PC-9 (cell line): ENCODE measurements at regions not wholly inside any gene's neighbourhood (a gene's known extent, or its start where the extent isn't known, plus 50 kb on each side); places are given as distances from the start of the nearest gene placed in this dataset.

ENCODE experiments used
- BruUV-seq: library from RNA; stranded (reverse); fragments of 400-500 nt; replicated peaks from 2 replicates; lab custom pipeline; 2021; lab: Mats Ljungman, UMichigan
- CTCF ChIA-PET: fragments of 300-600 bp; sonication (Branson Sonifier 250); formaldehyde crosslinking; loops from one replicate; lab custom pipeline; 2022; ENCODE audit warnings: antibody characterized with exemption; lab: Charles Lee
- POLR2A ChIA-PET: fragments of 300-600 bp; sonication (Branson Sonifier 250); formaldehyde crosslinking; loops from one replicate; lab custom pipeline; 2022; ENCODE audit warnings: antibody characterized with exemption; ENCODE audit not compliant: unreplicated experiment; lab: Charles Lee
- DNase-seq, 2 experiments: peaks; one replicate each; pipeline versions ENCODE4 v3.0.0 to v3.0.0-alpha.2; 2015 to 2022; ENCODE audit warnings: mixed read lengths in 1 of 2
- H2AFZ ChIP-seq: fragments of 200-600 bp; sonication (generic); 2 replicates; pipeline ENCODE4 v1.8.1; 2017; ENCODE audit warnings: antibody characterized with exemption
- H3F3A ChIP-seq: fragments of 200-600 bp; sonication (generic); 2 replicates; pipeline ENCODE4 v1.8.1; 2017; ENCODE audit warnings: antibody characterized with exemption, mild to moderate bottlenecking, low read depth; ENCODE audit not compliant: insufficient read depth
- H3K27ac ChIP-seq: fragments of 200-600 bp; sonication (generic); 2 replicates; pipeline ENCODE4 v1.6.1; 2016; ENCODE audit warnings: mixed run types
- H3K27me3 ChIP-seq: fragments of 200-600 bp; sonication (generic); 2 replicates; pipeline ENCODE4 v1.6.1; 2016; ENCODE audit warnings: low read depth, mixed run types; ENCODE audit not compliant: insufficient read depth
- H3K36me3 ChIP-seq: fragments of 200-600 bp; sonication (generic); 2 replicates; pipeline ENCODE4 v1.6.1; 2016; ENCODE audit warnings: low read depth, mixed run types
- H3K4me1 ChIP-seq: fragments of 200-600 bp; sonication (generic); replicated peaks from 2 replicates; pipeline ENCODE4 v1.6.1; 2016; ENCODE audit warnings: mixed run types; ENCODE audit not compliant: insufficient read depth
- H3K4me2 ChIP-seq: fragments of 200-600 bp; sonication (generic); 2 replicates; pipeline ENCODE4 v1.6.1; 2017; ENCODE audit warnings: mixed run types
- H3K4me3 ChIP-seq: fragments of 200-600 bp; sonication (generic); 2 replicates; pipeline ENCODE4 v1.6.1; 2016; ENCODE audit warnings: mixed run types
- H3K79me2 ChIP-seq: fragments of 200-600 bp; sonication (generic); 2 replicates; pipeline ENCODE4 v1.6.1; 2017; ENCODE audit warnings: low read depth, mixed run types
- H3K9me2 ChIP-seq: fragments of 200-600 bp; sonication (generic); 2 replicates; pipeline ENCODE4 v1.8.1; 2017; ENCODE audit warnings: mild to moderate bottlenecking; ENCODE audit not compliant: insufficient read depth
- H3K9me3 ChIP-seq: fragments of 200-600 bp; sonication (generic); 2 replicates; pipeline ENCODE4 v1.8.1; 2016; ENCODE audit warnings: low read depth; ENCODE audit not compliant: insufficient read depth
- H4K20me1 ChIP-seq: fragments of 200-600 bp; sonication (generic); 2 replicates; pipeline ENCODE4 v1.8.1; 2017; ENCODE audit not compliant: insufficient read depth
- CTCF ChIP-seq: fragments of 200-600 bp; sonication (generic); conservative IDR thresholded peaks from 2 replicates; pipeline ENCODE4 v1.6.1; 2017; ENCODE audit warnings: mixed run types, antibody characterized with exemption, mild to moderate bottlenecking, moderate library complexity
- EZH2 ChIP-seq: fragments of 200-600 bp; sonication (generic); IDR thresholded peaks from 2 replicates; pipeline ENCODE4 v1.8.0; 2017; ENCODE audit warnings: antibody characterized with exemption, low read depth
- intact Hi-C: fragments of 100-400 bp; cut with micrococcal nuclease; formaldehyde crosslinking; loops from one replicate; pipeline ENCODE4 v1.10.0; 2022; ENCODE audit not compliant: unreplicated experiment

- ChIA-PET POLR2A (no interaction called here), CTCF (no interaction called here)
- TF ChIP-seq EZH2 (no peak), CTCF (no peak)
- no peak overlapping the region for H3K27ac ChIP-seq
- H3K4me2 ChIP-seq: no peak overlapping the region
- H3K27me3 ChIP-seq: no peaks in the 10 kb centered on the region
- no peaks in the 10 kb centered on the region for H3K9me3 ChIP-seq
- intact Hi-C loops: no loop called here
- no peaks in the 10 kb centered on the region for H4K20me1 ChIP-seq
- no peak for DNase-seq
- BruUV-seq: no TSS peak
- H3K79me2 ChIP-seq: no peaks in the 10 kb centered on the region
- no peak overlapping the region for H3K4me3 ChIP-seq
- H3K9me2 ChIP-seq: no peaks in the 10 kb centered on the region
- H3K36me3 ChIP-seq: no peaks in the 10 kb centered on the region
- no peaks in the 10 kb centered on the region for H3K4me1 ChIP-seq
- H3F3A ChIP-seq: no peaks in the 10 kb centered on the region
- H2AFZ ChIP-seq: no peak overlapping the region
Observed at GRCh38 chr6:153621491-153621890, 417.5 kb upstream of the OPRM1 start.

DNA sequence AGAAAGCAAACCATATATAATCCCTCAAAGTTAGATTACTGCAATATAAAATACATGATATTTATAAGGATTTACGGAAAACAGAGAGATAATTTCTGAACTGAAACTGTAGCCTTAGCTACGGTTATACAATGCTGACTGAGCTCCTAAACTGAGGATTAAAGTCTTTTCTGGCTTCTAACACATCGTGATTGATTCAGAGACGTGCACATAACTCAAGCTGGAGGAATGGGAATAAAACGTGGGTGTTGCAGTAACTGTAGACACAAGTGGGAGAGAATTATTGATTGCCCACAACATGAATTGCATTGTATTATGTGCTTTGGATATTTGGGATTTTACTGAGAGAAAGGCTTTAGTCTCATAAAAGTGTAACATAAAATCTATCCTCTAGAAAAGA lies 418.0 kb upstream of the OPRM1 start:
- Histone ChIP-seq H3K9me3 (no peaks in the 10 kb centered on the region), H2AFZ (no peak overlapping the region), H3F3A (no peaks in the 10 kb centered on the region), H3K79me2 (no peaks in the 10 kb centered on the region), H3K9me2 (no peaks in the 10 kb centered on the region), H3K4me2 (no peak overlapping the region), H3K27me3 (no peaks in the 10 kb centered on the region), H3K36me3 (no peaks in the 10 kb centered on the region), H4K20me1 (no peaks in the 10 kb centered on the region), H3K27ac (no peak overlapping the region), H3K4me3 (no peak overlapping the region), H3K4me1 (no peaks in the 10 kb centered on the region)
- DNase-seq: no peak
- intact Hi-C loops: no loop called here
- POLR2A ChIA-PET: no interaction called here
- CTCF ChIA-PET: no interaction called here
- TF ChIP-seq CTCF (no peak), EZH2 (no peak)
- BruUV-seq: no TSS peak

DNA sequence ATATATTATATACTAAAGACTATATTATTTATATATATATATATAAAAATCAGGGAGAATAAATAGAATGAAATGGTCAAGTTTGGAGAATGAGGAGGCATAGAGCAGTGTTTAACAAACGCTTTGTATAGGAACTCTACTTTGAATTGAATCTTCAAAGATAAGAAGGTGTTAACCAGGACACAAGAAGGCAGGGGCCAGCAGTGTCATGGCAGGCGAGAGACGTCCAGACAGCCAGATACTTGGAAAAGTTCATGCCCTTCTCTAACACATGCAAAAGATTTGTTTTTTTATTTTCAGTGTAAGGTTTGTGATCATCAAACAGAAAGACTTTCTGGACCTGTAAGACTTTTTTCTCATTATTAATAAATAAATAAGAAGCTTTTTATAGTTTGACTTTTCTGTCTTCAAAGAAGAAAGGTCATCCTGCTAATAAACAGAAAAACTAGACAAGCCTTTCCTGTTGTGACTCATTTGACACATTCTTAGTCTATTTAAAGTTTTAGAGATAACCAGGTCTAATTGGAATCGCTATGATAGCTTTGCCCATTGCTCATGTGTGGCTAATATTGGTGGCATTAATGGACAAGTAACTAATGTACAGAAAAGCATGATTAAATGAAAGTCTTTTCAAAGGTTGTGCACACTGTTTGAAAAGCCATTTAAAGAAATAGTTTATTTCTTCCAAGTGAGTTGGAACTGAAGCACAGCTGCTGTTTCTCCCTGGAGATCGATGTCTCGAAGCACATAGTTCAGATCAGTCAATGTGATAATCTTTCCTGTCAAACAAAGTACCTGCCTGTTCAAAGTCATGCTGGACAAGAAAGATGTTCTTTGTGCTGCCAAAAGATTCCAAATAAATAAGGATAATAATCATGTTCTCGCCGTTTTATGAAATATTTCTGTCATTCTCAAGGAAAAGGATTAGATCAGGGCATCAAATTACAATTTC lies 420.4 kb upstream of the OPRM1 start:
- no peaks in the 10 kb centered on the region for H3K27me3 ChIP-seq
- no peak for TF ChIP-seq CTCF
- no peak for TF ChIP-seq EZH2
- no peaks in the 10 kb centered on the region for H3K9me2 ChIP-seq
- ChIA-PET POLR2A (no interaction called here), CTCF (no interaction called here)
- H2AFZ ChIP-seq: no peak overlapping the region
- H3K4me2 ChIP-seq: no peak overlapping the region
- no peaks in the 10 kb centered on the region for H3K79me2 ChIP-seq
- H4K20me1 ChIP-seq: no peaks in the 10 kb centered on the region
- no peaks in the 10 kb centered on the region for H3K36me3 ChIP-seq
- H3F3A ChIP-seq: no peaks in the 10 kb centered on the region
- DNase-seq: no peak
- intact Hi-C loops: no loop called here
- no TSS peak for BruUV-seq
- H3K27ac ChIP-seq: no peak overlapping the region
- no peak overlapping the region for H3K4me3 ChIP-seq
- no peaks in the 10 kb centered on the region for H3K9me3 ChIP-seq
- H3K4me1 ChIP-seq: no peaks in the 10 kb centered on the region
